T-cell (primary cell): ENCODE measurements at regions not wholly inside any gene's neighbourhood (a gene's known extent, or its start where the extent isn't known, plus 50 kb on each side); places are given as distances from the start of the nearest gene placed in this dataset.

ENCODE experiments used
- ATAC-seq, 4 experiments: fragments of 200-7000 bp in 3 of 4; fragments of 150-1000 bp in 1 of 4; cut with Tn5 transposase; replicated peaks in 1 of 4; 1 replicate in 3 of 4; 2 replicates in 1 of 4; pipeline ENCODE4 v1.10.0; 2021; ENCODE audit warnings: moderate library complexity in 3 of 4, mild to moderate bottlenecking in 2 of 4, moderate number of reproducible peaks in 1 of 4
- CTCF ChIA-PET, 2 donors: fragments of 300-600 bp; sonication (Branson Sonifier 250); formaldehyde crosslinking; loops; one replicate each; lab custom pipeline; 2022; ENCODE audit warnings: antibody characterized with exemption in 2 of 2; lab: Charles Lee
- POLR2A ChIA-PET, 2 donors: fragments of 300-600 bp; sonication (Branson Sonifier 250); formaldehyde crosslinking; loops; one replicate each; lab custom pipeline; 2022; ENCODE audit warnings: antibody characterized with exemption in 2 of 2; lab: Charles Lee
- DNase-seq, 35 experiments: peaks; one replicate each; pipeline versions ENCODE4 v3.0.0 to v3.0.0-alpha.2; 2013 to 2023
- H3K27ac ChIP-seq: one replicate; pipeline ENCODE4 v1.5.1; 2013; ENCODE audit warnings: low read length
- H3K27me3 ChIP-seq, 2 experiments: replicated peaks in 1 of 2; 1 replicate in 1 of 2; 2 replicates in 1 of 2; pipeline versions ENCODE4 v1.6.1 to v1.7.0; 2013; ENCODE audit warnings: low read length in 1 of 2, mixed read lengths in 1 of 2; ENCODE audit not compliant: control insufficient read depth in 2 of 2, insufficient read depth in 2 of 2; ENCODE audit errors: extremely low read depth in 1 of 2
- H3K36me3 ChIP-seq, 2 donors: 1 replicate in 1 of 2; 2 replicates in 1 of 2; pipeline versions ENCODE4 v1.6.1 to v1.7.0; 2013; ENCODE audit warnings: low read length in 1 of 2; ENCODE audit not compliant: control insufficient read depth in 2 of 2, insufficient read depth in 1 of 2; ENCODE audit errors: extremely low read depth in 1 of 2
- H3K4me1 ChIP-seq, 2 experiments: 1 replicate in 1 of 2; 2 replicates in 1 of 2; pipeline versions ENCODE4 v1.6.1 to v1.7.0; 2013; ENCODE audit warnings: low read length in 2 of 2, mixed read lengths in 1 of 2; ENCODE audit not compliant: insufficient read depth in 2 of 2, control insufficient read depth in 1 of 2; ENCODE audit errors: extremely low read depth in 1 of 2
- H3K4me3 ChIP-seq, 2 donors: 1 replicate in 1 of 2; 2 replicates in 1 of 2; pipeline versions ENCODE4 v1.5.1 to v1.7.0; 2013; ENCODE audit warnings: mild to moderate bottlenecking in 2 of 2, low read length in 1 of 2, moderate library complexity in 1 of 2; ENCODE audit not compliant: control insufficient read depth in 1 of 2; ENCODE audit errors: extremely low read depth in 1 of 2
- H3K9me3 ChIP-seq: 2 replicates; pipeline ENCODE4 v1.7.0; 2013
- H3K27ac Mint-ChIP-seq, 2 donors: one replicate each; pipeline ENCODE4 v1.8.0; 2020 to 2021; ENCODE audit warnings: mild to moderate bottlenecking in 2 of 2, mixed read lengths in 2 of 2
- H3K27me3 Mint-ChIP-seq, 2 donors: one replicate each; pipeline ENCODE4 v1.8.0; 2021 to 2022; ENCODE audit warnings: mixed read lengths in 2 of 2
- H3K36me3 Mint-ChIP-seq: one replicate; pipeline ENCODE4 v1.8.0; 2021; ENCODE audit warnings: mixed read lengths
- H3K4me1 Mint-ChIP-seq, 3 donors: one replicate each; pipeline ENCODE4 v1.8.0; 2020 to 2022; ENCODE audit warnings: mixed read lengths in 3 of 3, mild to moderate bottlenecking in 1 of 3
- H3K4me3 Mint-ChIP-seq, 3 donors: one replicate each; pipeline ENCODE4 v1.8.0; 2020 to 2022; ENCODE audit warnings: mild to moderate bottlenecking in 3 of 3, mixed read lengths in 3 of 3, moderate library complexity in 3 of 3
- H3K9me3 Mint-ChIP-seq, 3 donors: one replicate each; pipeline ENCODE4 v1.8.0; 2020 to 2022; ENCODE audit warnings: mixed read lengths in 3 of 3
- WGBS: methylation state at CpG from one replicate; pipeline ENCODE4 v1.1.5; 2013; ENCODE audit warnings: missing lambda C conversion rate; ENCODE audit not compliant: insufficient coverage; 5-methylcytosine and 5-hydroxymethylcytosine counted together

DNA sequence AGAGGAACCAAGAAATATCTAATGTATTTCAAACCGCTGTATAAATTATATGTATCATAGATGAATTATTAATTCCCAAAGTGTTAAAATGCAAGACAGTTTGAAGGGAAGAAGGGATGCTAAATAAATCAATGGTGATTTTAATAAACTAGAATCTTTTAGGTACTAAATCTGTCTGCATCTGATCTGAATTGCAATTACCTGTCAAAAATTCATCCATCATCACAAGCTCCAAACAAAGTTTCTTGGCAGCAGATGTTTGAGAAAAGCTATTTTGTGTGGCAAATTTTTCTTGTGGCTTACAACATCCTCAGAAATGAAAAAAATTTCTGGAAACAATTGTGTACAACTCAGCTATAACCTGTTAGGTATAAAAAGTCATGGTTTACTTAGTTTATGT, 816.0 kb upstream of the NDST4 start:
- no peak for ATAC-seq
- WGBS, result no CpG with 5 or more reads among the region's 1 CpG

DNA sequence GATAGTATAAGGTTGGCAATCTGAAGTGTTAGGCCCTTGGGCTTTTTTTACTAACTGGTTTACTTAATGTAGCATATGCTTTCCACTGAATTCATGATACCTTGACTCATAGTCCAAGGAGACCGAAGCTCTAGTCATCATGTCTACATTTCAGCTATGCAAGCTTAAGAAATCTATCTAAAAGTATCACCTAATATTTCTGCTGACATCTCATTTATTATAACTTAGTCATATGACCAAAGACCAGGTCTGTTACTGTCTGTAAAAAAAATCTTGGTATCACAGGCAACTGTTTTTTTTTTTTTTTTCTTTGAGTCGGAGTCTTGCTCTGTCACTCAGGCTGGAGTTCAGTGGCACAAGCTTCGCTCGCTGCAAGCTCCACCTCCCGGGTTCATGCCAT, 814.0 kb upstream of the NDST4 start:
- Mint-ChIP-seq H3K27ac (no peak overlapping the region), H3K27me3 (no peaks in the 10 kb centered on the region), H3K36me3 (no peaks in the 10 kb centered on the region), H3K4me3 (no peak overlapping the region), H3K9me3 (peaks cover 0 to 8% (median 5%) of the 10 kb centered on the region in 3 donors), H3K4me1 (no peaks in the 10 kb centered on the region)
- ChIA-PET POLR2A (no interaction called here), CTCF (no interaction called here)
- no peak for ATAC-seq
- Histone ChIP-seq H3K9me3 (no peaks in the 10 kb centered on the region), H3K27ac (no peak overlapping the region), H3K27me3 (no peaks in the 10 kb centered on the region), H3K4me3 (no peak overlapping the region), H3K36me3 (no peaks in the 10 kb centered on the region), H3K4me1 (no peaks in the 10 kb centered on the region)
- no CpG with 5 or more reads among the region's 5 CpGs for WGBS
- DNase-seq, result no peak

More for the DNA sequence above, 816.0 kb upstream of the NDST4 start:
- Mint-ChIP-seq H3K4me1 (no peaks in the 10 kb centered on the region), H3K4me3 (no peak overlapping the region), H3K27me3 (no peaks in the 10 kb centered on the region), H3K36me3 (no peaks in the 10 kb centered on the region), H3K9me3 (peaks cover 0 to 8% (median 5%) of the 10 kb centered on the region in 3 donors), H3K27ac (no peak overlapping the region)
- DNase-seq, result no peak
- H3K36me3 ChIP-seq, result no peaks in the 10 kb centered on the region
- H3K9me3 ChIP-seq, result no peaks in the 10 kb centered on the region
- H3K27ac ChIP-seq, result no peak overlapping the region
- no peak overlapping the region for H3K4me3 ChIP-seq
- no peaks in the 10 kb centered on the region for H3K27me3 ChIP-seq
- no peaks in the 10 kb centered on the region for H3K4me1 ChIP-seq
- POLR2A ChIA-PET, result no interaction called here
- CTCF ChIA-PET, result no interaction called here

DNA sequence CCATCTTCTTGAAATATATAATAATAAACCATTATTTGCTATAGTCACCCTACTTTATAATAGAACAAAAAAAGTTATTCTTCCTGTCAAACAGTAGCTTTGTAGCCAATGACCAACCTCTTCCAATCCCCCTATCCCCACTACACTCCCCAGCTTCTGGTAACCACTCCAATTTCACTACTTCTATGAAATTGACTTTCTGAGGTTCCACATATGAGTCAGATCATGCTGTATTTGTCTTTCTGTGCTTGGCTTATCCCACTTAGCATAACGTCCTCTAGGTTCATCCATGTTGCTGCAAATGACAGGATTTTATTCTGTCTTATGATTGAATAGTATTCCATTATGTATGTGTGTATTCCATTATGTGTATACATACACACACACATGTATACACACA, 809.7 kb upstream of the NDST4 start:
- no peak for ATAC-seq
- POLR2A ChIA-PET, result no interaction called here
- H3K36me3 ChIP-seq, result no peaks in the 10 kb centered on the region
- H3K27me3 ChIP-seq, result no peaks in the 10 kb centered on the region
- no peak overlapping the region for H3K27ac ChIP-seq
- Mint-ChIP-seq H3K9me3 (peaks cover 1 to 8% (median 5%) of the 10 kb centered on the region in 3 donors), H3K27me3 (no peaks in the 10 kb centered on the region), H3K4me3 (no peak overlapping the region), H3K36me3 (no peaks in the 10 kb centered on the region), H3K4me1 (no peaks in the 10 kb centered on the region), H3K27ac (no peak overlapping the region)
- H3K4me1 ChIP-seq, result no peaks in the 10 kb centered on the region
- no CpG with 5 or more reads among the region's 1 CpG for WGBS
- no peaks in the 10 kb centered on the region for H3K9me3 ChIP-seq
- no peak for DNase-seq
- CTCF ChIA-PET, result no interaction called here
- no peak overlapping the region for H3K4me3 ChIP-seq

DNA sequence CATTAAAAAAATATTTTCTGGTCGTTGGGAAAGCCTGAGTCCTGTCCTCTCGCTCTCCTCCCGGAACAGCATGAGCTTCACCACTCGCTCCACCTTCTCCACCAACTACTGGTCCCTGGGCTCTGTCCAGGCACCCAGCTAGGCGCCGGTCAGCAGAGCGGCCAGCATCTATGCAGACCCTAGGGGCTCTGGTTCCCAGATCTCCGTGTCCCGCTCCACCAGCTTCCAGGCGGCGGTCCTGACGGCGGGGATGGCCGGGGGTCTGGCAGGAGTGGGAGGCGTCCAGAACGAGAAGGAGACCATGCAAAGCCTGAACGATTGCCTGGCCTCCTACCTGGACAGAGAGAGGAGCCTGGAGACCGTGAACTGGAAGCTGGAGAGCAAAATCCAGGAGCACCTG, 807.2 kb upstream of the NDST4 start:
- Histone ChIP-seq H3K4me1 (no peaks in the 10 kb centered on the region), H3K27me3 (no peaks in the 10 kb centered on the region), H3K9me3 (no peaks in the 10 kb centered on the region), H3K4me3 (no peak overlapping the region), H3K36me3 (no peaks in the 10 kb centered on the region), H3K27ac (no peak overlapping the region)
- POLR2A ChIA-PET, result no interaction called here
- WGBS, result 88% methylated on average over 18 of the region's 18 CpGs
- peaks cover 1 to 9% (median 4%) of the 10 kb centered on the region in 3 donors for H3K9me3 Mint-ChIP-seq
- no peak for ATAC-seq
- no peaks in the 10 kb centered on the region for H3K4me1 Mint-ChIP-seq
- H3K36me3 Mint-ChIP-seq, result no peaks in the 10 kb centered on the region
- CTCF ChIA-PET, result no interaction called here
- no peaks in the 10 kb centered on the region for H3K27me3 Mint-ChIP-seq
- no peak overlapping the region for H3K4me3 Mint-ChIP-seq
- no peak overlapping the region for H3K27ac Mint-ChIP-seq
- DNase-seq, result no peak

DNA sequence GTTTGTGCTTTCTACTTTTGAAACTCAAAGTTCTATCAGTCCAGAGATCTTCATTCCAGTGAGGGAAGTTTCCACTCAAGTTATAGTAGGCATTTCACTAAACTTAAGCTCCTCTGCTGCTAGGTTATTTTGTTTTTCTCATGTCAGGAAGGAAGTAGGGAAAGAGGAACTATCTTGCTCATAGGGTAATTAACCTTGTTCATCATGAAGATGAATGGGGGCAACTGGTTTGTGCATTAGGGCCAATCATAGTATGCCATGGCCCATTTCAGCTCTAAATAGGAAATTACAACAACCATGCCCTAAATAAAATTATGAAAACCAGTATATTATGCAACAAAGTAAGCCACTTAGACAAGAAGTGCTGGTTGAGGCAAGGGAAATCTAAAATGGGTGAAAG, 804.7 kb upstream of the NDST4 start:
- Mint-ChIP-seq H3K27ac (no peak overlapping the region), H3K36me3 (no peaks in the 10 kb centered on the region), H3K9me3 (peaks cover 1 to 9% (median 4%) of the 10 kb centered on the region in 3 donors), H3K4me1 (no peaks in the 10 kb centered on the region), H3K4me3 (no peak overlapping the region), H3K27me3 (no peaks in the 10 kb centered on the region)
- ChIA-PET POLR2A (interaction anchor here in 1 of 2 donors (0.5 kb wide), 1 partner anchor 64 kb away, joined by 3 read pairs; no protein-coding TSS in a partner anchor), CTCF (interaction anchor here in 1 of 2 donors (0.6 kb wide), 1 partner anchor 63 kb away, joined by 3 read pairs; no protein-coding TSS in a partner anchor)
- Histone ChIP-seq H3K27ac (no peak overlapping the region), H3K36me3 (no peaks in the 10 kb centered on the region), H3K27me3 (no peaks in the 10 kb centered on the region), H3K4me3 (no peak overlapping the region), H3K9me3 (no peaks in the 10 kb centered on the region), H3K4me1 (no peaks in the 10 kb centered on the region)
- ATAC-seq (no peak), DNase-seq (no peak)

DNA sequence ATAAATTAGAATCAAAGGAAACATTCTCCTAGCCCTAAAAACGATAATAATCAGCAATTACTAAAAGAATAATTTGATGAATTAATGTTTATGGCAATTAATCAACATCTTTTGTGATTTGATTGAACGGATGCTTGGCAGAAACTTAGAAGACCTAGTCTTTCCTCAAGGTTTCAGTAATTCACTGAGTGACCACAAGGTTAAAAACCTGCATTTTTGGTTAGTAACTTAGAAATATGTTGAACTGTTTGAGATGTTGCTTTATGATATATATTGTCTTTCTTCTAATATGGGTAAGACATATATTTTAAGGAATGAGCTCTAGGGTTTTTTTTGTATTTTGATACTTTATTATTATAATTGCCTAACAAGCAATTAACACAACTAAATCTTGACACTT, 793.0 kb upstream of the NDST4 start:
- no peak overlapping the region for H3K27ac Mint-ChIP-seq
- POLR2A ChIA-PET, result no interaction called here
- H3K9me3 Mint-ChIP-seq, result peaks cover 7 to 16% (median 10%) of the 10 kb centered on the region in 3 donors
- Histone ChIP-seq H3K4me3 (no peak overlapping the region), H3K36me3 (no peaks in the 10 kb centered on the region), H3K4me1 (no peaks in the 10 kb centered on the region), H3K27ac (no peak overlapping the region), H3K9me3 (no peaks in the 10 kb centered on the region), H3K27me3 (no peaks in the 10 kb centered on the region)
- CTCF ChIA-PET, result interaction anchor here in 1 of 2 donors (0.7 kb wide), 1 partner anchor 641 kb away, joined by 3 read pairs; no protein-coding TSS in a partner anchor
- no CpG with 5 or more reads among the region's 2 CpGs for WGBS
- no peak overlapping the region for H3K4me3 Mint-ChIP-seq
- no peaks in the 10 kb centered on the region for H3K4me1 Mint-ChIP-seq
- DNase-seq (no peak), ATAC-seq (no peak)
- H3K36me3 Mint-ChIP-seq, result no peaks in the 10 kb centered on the region
- no peaks in the 10 kb centered on the region for H3K27me3 Mint-ChIP-seq

DNA sequence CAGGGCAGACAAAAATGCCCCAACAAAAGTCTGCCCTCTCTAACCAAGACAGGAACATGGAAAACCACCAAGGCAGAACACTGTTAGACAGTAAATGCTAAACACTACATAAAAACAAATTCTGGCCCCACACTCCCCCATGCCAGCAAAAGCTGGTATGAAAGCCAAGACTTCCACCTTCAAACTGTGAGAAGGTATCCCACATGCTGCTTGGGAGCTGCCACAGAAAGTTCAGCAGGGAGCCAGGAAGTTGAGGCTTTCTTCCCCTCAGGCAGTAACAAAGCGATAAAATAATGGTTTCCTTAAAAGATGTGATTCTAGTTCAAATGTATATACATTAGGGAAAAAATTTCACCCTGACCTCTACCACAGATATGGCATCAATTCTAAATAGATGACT, 770.4 kb upstream of the NDST4 start:
- H3K4me1 ChIP-seq, result no peaks in the 10 kb centered on the region
- H3K36me3 Mint-ChIP-seq, result no peaks in the 10 kb centered on the region
- ChIA-PET CTCF (no interaction called here), POLR2A (no interaction called here)
- no CpG with 5 or more reads among the region's 1 CpG for WGBS
- H3K4me3 ChIP-seq, result no peak overlapping the region
- ATAC-seq (no peak), DNase-seq (no peak)
- H3K36me3 ChIP-seq, result no peaks in the 10 kb centered on the region
- no peaks in the 10 kb centered on the region for H3K4me1 Mint-ChIP-seq
- H3K27ac ChIP-seq, result no peak overlapping the region
- no peaks in the 10 kb centered on the region for H3K27me3 Mint-ChIP-seq
- H3K9me3 ChIP-seq, result no peaks in the 10 kb centered on the region
- H3K27me3 ChIP-seq, result no peaks in the 10 kb centered on the region
- H3K27ac Mint-ChIP-seq, result no peak overlapping the region
- no peak overlapping the region for H3K4me3 Mint-ChIP-seq
- no peaks in the 10 kb centered on the region for H3K9me3 Mint-ChIP-seq
